ENCODE measurements at regions not wholly inside any gene's neighbourhood (a gene's known extent, or its start where the extent isn't known, plus 50 kb on each side); places are given as distances from the start of the nearest gene placed in this dataset.

DNA sequence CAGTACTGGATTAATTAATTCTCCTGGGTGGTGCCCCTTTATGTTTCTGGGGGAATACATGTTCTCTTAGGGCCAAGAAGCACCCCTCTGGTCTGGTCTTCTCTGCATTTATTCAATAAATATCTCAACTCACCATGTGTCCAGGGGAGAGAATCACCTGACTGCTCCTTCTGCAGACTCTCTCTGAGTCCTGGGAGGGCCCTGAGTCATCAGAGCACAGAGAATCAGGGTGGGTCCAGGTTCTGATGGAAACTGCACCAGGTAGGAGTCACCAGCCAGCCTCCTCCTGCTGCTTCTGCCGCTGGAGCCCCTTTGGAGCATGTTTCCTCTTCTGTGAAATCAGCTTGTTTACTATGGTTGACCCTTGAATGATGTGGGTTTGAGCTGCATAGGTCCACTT lies 107.7 kb upstream of the PLET1 start:
- H3K27me3 ChIP-seq, result no peaks in the 10 kb centered on the region
- no peaks in the 10 kb centered on the region for H3K9me3 ChIP-seq
- DNase-seq (ENCODE audit: extremely low spot score in 2 of 2), result peak; percentile 22 to 67
- H3K36me3 ChIP-seq, result no peaks in the 10 kb centered on the region
- no peak overlapping the region for H3K27ac ChIP-seq
- H3K4me1 ChIP-seq, result peaks cover 32% of the 10 kb centered on the region
- no peak overlapping the region for H3K4me3 ChIP-seq
- no peak for TF ChIP-seq POLR2A (IDR thresholded peaks at IDR 0.05)
- TF ChIP-seq, protein P1, sequence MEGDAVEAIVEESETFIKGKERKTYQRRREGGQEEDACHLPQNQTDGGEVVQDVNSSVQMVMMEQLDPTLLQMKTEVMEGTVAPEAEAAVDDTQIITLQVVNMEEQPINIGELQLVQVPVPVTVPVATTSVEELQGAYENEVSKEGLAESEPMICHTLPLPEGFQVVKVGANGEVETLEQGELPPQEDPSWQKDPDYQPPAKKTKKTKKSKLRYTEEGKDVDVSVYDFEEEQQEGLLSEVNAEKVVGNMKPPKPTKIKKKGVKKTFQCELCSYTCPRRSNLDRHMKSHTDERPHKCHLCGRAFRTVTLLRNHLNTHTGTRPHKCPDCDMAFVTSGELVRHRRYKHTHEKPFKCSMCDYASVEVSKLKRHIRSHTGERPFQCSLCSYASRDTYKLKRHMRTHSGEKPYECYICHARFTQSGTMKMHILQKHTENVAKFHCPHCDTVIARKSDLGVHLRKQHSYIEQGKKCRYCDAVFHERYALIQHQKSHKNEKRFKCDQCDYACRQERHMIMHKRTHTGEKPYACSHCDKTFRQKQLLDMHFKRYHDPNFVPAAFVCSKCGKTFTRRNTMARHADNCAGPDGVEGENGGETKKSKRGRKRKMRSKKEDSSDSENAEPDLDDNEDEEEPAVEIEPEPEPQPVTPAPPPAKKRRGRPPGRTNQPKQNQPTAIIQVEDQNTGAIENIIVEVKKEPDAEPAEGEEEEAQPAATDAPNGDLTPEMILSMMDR (IDR thresholded peaks at IDR 0.05), result no peak
- no peak for TF ChIP-seq POLR2AphosphoS5 (IDR thresholded peaks at IDR 0.05; ENCODE audit: insufficient read depth in 1 of 2, low read depth in 1 of 2)
- intact Hi-C loops (cut with DNase I), result no loop called here

DNA sequence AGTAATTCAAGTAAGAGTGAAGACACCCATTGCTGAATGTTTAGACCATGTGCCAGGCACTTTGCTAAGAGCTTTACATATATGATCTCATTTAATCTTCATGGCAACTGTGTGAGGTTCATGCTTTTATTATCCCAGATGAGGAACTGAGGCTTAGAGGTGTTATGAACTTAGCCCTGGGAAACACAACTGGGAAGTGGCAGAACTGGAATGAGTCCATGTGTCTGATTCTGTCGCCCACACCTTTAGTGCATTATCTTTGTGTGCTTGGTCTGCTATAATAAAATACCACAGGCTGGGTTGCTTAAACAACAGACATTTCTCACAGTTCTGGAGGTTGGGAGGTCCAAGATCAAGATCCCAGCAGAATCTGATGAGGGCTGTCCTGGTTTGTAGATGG lies 108.7 kb upstream of the PLET1 start:
- Histone ChIP-seq H3K27ac (no peak overlapping the region), H3K27me3 (no peaks in the 10 kb centered on the region), H3K9me3 (no peaks in the 10 kb centered on the region), H3K4me1 (peaks cover 23% of the 10 kb centered on the region), H3K4me3 (no peak overlapping the region), H3K36me3 (no peaks in the 10 kb centered on the region)
- intact Hi-C loops (cut with DNase I), result no loop called here
- TF ChIP-seq POLR2AphosphoS5 (IDR thresholded peaks at IDR 0.05; ENCODE audit: insufficient read depth in 1 of 2, low read depth in 1 of 2), result no peak
- TF ChIP-seq, protein P1 (IDR thresholded peaks at IDR 0.05), result no peak
- TF ChIP-seq POLR2A (IDR thresholded peaks at IDR 0.05), result no peak
- DNase-seq (ENCODE audit: extremely low spot score in 2 of 2), result peak in 1 of 2 donors; percentile 20

DNA sequence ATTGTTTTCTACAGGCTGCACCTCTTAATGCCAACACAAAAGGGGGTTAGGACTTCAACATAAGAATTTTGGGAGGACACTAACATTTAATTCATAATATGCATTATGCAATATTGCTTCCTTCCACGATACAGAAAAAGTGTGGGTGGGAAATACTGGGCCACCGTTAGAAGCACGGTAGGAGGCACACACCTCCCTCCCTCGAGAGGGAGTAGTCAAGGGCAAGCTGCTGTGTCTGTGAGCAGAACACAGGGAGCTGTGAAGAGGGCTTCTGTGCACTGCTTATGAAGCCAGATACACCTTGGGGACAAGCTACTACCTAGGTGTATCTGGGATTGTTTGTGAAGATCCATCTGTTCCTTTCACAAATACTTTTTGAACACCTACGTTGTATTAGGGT lies 109.3 kb upstream of the PLET1 start:
- Histone ChIP-seq H3K36me3 (no peaks in the 10 kb centered on the region), H3K9me3 (no peaks in the 10 kb centered on the region), H3K4me1 (peaks cover 17% of the 10 kb centered on the region), H3K27me3 (no peaks in the 10 kb centered on the region), H3K4me3 (no peak overlapping the region), H3K27ac (no peak overlapping the region)
- peak in 1 of 2 donors; percentile 20 for DNase-seq (ENCODE audit: extremely low spot score in 2 of 2)
- intact Hi-C loops (cut with DNase I), result no loop called here
- TF ChIP-seq POLR2AphosphoS5 (IDR thresholded peaks at IDR 0.05; ENCODE audit: insufficient read depth in 1 of 2, low read depth in 1 of 2), result no peak

DNA sequence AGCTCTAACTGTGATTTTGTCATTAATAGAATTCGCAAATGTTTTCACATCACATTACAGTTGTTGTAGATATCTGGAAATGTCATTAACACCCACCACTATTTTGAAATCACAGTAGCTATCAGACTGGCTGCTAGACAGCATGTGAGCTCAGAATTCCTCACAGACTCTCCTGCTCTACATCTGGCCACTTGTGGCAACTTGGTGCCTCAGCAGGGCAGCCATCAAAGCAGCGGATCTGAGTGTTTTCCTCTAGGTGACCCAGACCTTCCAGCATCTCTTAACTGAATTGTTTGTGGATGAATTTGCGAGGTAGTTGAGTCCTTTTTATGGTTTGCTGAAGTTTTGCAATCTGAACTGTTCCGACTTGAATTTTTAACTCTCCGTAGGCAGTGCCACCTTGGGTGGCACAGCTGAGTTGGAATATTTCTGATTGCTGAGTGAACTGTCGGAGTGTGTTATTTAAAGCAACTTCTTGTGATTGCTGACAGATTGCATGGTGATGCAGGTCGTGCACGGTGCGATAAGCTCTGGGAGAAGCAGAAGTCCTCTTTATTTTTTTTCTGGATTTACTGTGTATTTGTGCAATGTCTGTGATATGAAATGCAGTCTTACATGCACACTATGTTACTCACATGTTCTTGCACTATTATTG lies 114.0 kb upstream of the PLET1 start:
- H3K4me1 ChIP-seq, result no peaks in the 10 kb centered on the region
- DNase-seq (ENCODE audit: extremely low spot score in 2 of 2), result peak in 1 of 2 donors; percentile 14
- no peak overlapping the region for H3K27ac ChIP-seq
- H3K36me3 ChIP-seq, result no peaks in the 10 kb centered on the region
- TF ChIP-seq POLR2AphosphoS5 (IDR thresholded peaks at IDR 0.05; ENCODE audit: insufficient read depth in 1 of 2, low read depth in 1 of 2) (no peak), POLR2A (IDR thresholded peaks at IDR 0.05) (no peak)
- TF ChIP-seq, protein P1 (IDR thresholded peaks at IDR 0.05), result no peak
- no peaks in the 10 kb centered on the region for H3K9me3 ChIP-seq
- H3K4me3 ChIP-seq, result no peak overlapping the region
- no peaks in the 10 kb centered on the region for H3K27me3 ChIP-seq
- intact Hi-C loops (cut with DNase I), result no loop called here

DNA sequence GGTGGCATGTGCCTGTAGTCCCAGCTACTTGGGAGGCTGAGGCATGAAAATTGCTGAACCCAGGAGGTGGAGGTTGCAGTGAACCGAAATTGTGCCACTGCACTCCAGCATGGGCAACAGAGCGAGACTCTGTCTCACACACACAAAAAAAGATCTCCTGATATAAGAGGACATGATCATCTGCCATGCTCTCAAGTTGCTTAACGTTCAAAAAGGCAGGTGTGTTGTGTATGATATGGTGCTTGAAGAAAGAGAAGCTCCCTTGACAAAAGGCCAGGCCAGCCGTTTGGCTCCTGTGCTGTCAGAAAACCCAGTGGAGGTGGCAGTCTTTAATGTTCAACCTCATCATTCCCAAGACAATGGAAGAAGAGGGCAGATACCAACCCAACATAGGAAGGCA lies 117.3 kb upstream of the PLET1 start:
- H3K4me3 ChIP-seq, result no peak overlapping the region
- no peaks in the 10 kb centered on the region for H3K4me1 ChIP-seq
- intact Hi-C loops (cut with DNase I), result no loop called here
- DNase-seq (ENCODE audit: extremely low spot score in 2 of 2), result peak in 1 of 2 donors; percentile 16
- H3K9me3 ChIP-seq, result no peaks in the 10 kb centered on the region
- H3K27ac ChIP-seq, result no peak overlapping the region
- no peak for TF ChIP-seq POLR2A (IDR thresholded peaks at IDR 0.05)
- no peak for TF ChIP-seq POLR2AphosphoS5 (IDR thresholded peaks at IDR 0.05; ENCODE audit: insufficient read depth in 1 of 2, low read depth in 1 of 2)
- TF ChIP-seq, protein P1 (IDR thresholded peaks at IDR 0.05), result no peak
- no peaks in the 10 kb centered on the region for H3K36me3 ChIP-seq
- no peaks in the 10 kb centered on the region for H3K27me3 ChIP-seq

All from vagina (tissue), 2 donors.